CD4-positive, alpha-beta T cell (primary cell): ENCODE measurements at regions not wholly inside any gene's neighbourhood (a gene's known extent, or its start where the extent isn't known, plus 50 kb on each side); places are given as distances from the start of the nearest gene placed in this dataset.

Experiments
- ATAC-seq: fragments of 200-7000 bp; cut with Tn5 transposase; one replicate; pipeline ENCODE4 v1.10.0; 2022; ENCODE audit warnings: mild to moderate bottlenecking; ENCODE audit not compliant: poor library complexity
- CTCF ChIA-PET: fragments of 350-600 bp; sonication (Branson Sonifier 250); formaldehyde crosslinking; loops from one replicate; lab custom pipeline; 2021; ENCODE audit warnings: antibody characterized with exemption, inconsistent platforms; lab: Charles Lee
- POLR2A ChIA-PET: fragments of 350-600 bp; sonication (Branson Sonifier 250); formaldehyde crosslinking; loops from one replicate; lab custom pipeline; 2021; ENCODE audit warnings: antibody characterized with exemption, inconsistent platforms; lab: Charles Lee
- DNase-seq, 14 experiments: peaks; one replicate each; pipeline ENCODE4 v3.0.0-alpha.2; 2013 to 2020; ENCODE audit warnings: mixed read lengths in 2 of 14
- H3K27ac ChIP-seq, 2 donors: one replicate each; pipeline versions ENCODE4 v1.5.1 to v1.7.0; 2013; ENCODE audit warnings: low read length in 2 of 2, low read depth in 1 of 2, mild to moderate bottlenecking in 1 of 2
- H3K27me3 ChIP-seq, 2 experiments: 1 replicate in 1 of 2; 2 replicates in 1 of 2; pipeline versions ENCODE4 v1.6.1 to v1.7.0; 2013; ENCODE audit warnings: low read length in 2 of 2, control low read depth in 1 of 2, mild to moderate bottlenecking in 1 of 2, moderate library complexity in 1 of 2; ENCODE audit not compliant: insufficient read depth in 2 of 2, control insufficient read depth in 1 of 2
- H3K36me3 ChIP-seq: one replicate; pipeline ENCODE4 v1.6.1; 2013; ENCODE audit warnings: low read length, control low read depth; ENCODE audit not compliant: insufficient read depth
- H3K4me1 ChIP-seq: one replicate; pipeline ENCODE4 v1.6.1; 2013; ENCODE audit warnings: low read length, control low read depth; ENCODE audit not compliant: insufficient read depth
- H3K4me3 ChIP-seq: one replicate; pipeline ENCODE4 v1.5.1; 2013; ENCODE audit warnings: mild to moderate bottlenecking, low read length, moderate library complexity
- H3K9me3 ChIP-seq, 2 experiments: 1 replicate in 1 of 2; 2 replicates in 1 of 2; pipeline versions ENCODE4 v1.6.1 to v1.7.0; 2013; ENCODE audit warnings: low read length in 2 of 2, mild to moderate bottlenecking in 2 of 2, control low read depth in 1 of 2, moderate library complexity in 1 of 2; ENCODE audit not compliant: control insufficient read depth in 1 of 2, insufficient read depth in 1 of 2
- H3K27ac Mint-ChIP-seq: one replicate; pipeline ENCODE4 v1.8.0; 2020; ENCODE audit warnings: mixed read lengths
- H3K27me3 Mint-ChIP-seq: one replicate; pipeline ENCODE4 v1.8.0; 2021; ENCODE audit warnings: mixed read lengths
- H3K36me3 Mint-ChIP-seq: one replicate; pipeline ENCODE4 v1.8.0; 2021; ENCODE audit warnings: low read depth, mixed read lengths
- H3K4me1 Mint-ChIP-seq: one replicate; pipeline ENCODE4 v1.8.0; 2021; ENCODE audit warnings: low read depth, mixed read lengths
- H3K4me3 Mint-ChIP-seq: one replicate; pipeline ENCODE4 v1.8.0; 2020; ENCODE audit warnings: mild to moderate bottlenecking, mixed read lengths
- H3K9me3 Mint-ChIP-seq: one replicate; pipeline ENCODE4 v1.8.0; 2020; ENCODE audit warnings: mixed read lengths
- intact Hi-C, 2 experiments: fragments of 100-400 bp; cut with DNase I in 1 of 2; cut with micrococcal nuclease in 1 of 2; formaldehyde crosslinking; loops; one replicate each; pipeline versions ENCODE4 v1.15.1 to v1.9.0; 2023 to 2025; cut with DNase I, micrococcal nuclease
- TF ChIP-seq, protein P1 (sequence below): fragments of 200-600 bp; IDR thresholded peaks from one replicate; pipeline ENCODE4 v1.8.0; 2022; ENCODE audit warnings: antibody characterized with exemption, mild to moderate bottlenecking

DNA sequence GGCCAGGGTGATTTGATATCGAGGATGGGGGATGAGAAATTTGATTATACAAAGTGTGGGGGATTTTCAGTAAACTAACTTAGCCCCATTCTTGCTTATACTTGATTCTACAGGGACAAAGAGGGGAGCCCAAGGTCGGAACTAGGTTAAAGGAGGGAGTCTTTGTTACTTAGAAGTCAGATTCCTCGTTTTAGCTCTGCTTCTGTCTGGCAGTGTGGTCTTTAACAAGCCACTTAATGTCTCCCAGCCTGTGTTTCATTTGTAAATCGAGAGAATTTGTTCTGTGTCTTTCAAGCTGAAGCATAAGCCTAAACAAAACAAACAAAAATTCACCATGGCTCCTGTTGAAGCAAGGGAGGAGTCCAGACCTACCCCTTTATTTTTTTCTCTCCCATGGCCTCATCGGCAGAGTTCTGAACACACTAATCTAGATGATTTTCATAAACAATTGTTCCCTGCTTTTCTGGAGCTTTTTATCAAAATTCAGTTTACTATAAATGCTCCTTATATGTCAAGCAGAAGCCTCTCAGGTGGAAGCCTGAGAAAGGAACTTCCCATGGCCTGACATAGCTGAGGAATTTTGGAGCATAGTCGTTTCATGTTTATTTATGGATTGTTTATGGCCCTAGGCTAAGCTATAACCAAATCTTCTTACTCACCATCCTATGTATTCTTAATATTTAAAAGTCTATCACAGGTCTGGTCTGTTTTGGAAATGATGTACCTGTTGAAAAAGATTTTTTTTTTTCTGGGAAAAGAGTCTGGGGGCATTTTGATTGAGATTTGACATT is 62.6 kb upstream of the SYTL5 start:
- no peaks in the 10 kb centered on the region for H3K27me3 ChIP-seq
- H3K27ac Mint-ChIP-seq, result no peak overlapping the region
- H3K4me3 ChIP-seq, result no peak overlapping the region
- no peaks in the 10 kb centered on the region for H3K36me3 Mint-ChIP-seq
- no peaks in the 10 kb centered on the region for H3K9me3 Mint-ChIP-seq
- peaks cover 3% of the 10 kb centered on the region for H3K27me3 Mint-ChIP-seq
- ChIA-PET CTCF (no interaction called here), POLR2A (no interaction called here)
- H3K36me3 ChIP-seq, result no peaks in the 10 kb centered on the region
- H3K9me3 ChIP-seq, result no peaks in the 10 kb centered on the region
- ATAC-seq (no peak), DNase-seq (no peak)
- H3K27ac ChIP-seq, result no peak overlapping the region
- TF ChIP-seq, protein P1, sequence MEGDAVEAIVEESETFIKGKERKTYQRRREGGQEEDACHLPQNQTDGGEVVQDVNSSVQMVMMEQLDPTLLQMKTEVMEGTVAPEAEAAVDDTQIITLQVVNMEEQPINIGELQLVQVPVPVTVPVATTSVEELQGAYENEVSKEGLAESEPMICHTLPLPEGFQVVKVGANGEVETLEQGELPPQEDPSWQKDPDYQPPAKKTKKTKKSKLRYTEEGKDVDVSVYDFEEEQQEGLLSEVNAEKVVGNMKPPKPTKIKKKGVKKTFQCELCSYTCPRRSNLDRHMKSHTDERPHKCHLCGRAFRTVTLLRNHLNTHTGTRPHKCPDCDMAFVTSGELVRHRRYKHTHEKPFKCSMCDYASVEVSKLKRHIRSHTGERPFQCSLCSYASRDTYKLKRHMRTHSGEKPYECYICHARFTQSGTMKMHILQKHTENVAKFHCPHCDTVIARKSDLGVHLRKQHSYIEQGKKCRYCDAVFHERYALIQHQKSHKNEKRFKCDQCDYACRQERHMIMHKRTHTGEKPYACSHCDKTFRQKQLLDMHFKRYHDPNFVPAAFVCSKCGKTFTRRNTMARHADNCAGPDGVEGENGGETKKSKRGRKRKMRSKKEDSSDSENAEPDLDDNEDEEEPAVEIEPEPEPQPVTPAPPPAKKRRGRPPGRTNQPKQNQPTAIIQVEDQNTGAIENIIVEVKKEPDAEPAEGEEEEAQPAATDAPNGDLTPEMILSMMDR, result no peak
- H3K4me1 ChIP-seq, result no peaks in the 10 kb centered on the region
- intact Hi-C loops, result no loop called here
- H3K4me1 Mint-ChIP-seq, result no peaks in the 10 kb centered on the region
- H3K4me3 Mint-ChIP-seq, result no peak overlapping the region

DNA sequence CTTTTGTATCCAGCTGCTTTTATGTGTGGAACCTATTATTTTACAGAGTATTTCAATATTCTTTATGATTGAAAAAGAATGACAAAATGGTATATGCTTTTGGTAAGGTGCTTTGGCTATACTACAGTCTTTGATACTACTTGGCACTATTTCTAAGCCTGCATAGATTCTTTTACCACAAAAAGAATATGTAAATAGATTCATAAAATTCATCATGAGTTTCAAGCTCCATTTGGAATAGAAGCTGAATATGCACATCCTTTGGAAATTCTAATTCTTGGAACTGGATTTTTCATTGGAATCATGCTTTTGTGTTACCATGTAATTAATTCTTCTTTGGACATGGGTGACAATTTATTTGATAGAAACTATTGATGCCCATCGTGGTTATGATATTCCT is 60.2 kb upstream of the SYTL5 start:
- POLR2A ChIA-PET, result no interaction called here
- Mint-ChIP-seq H3K27ac (no peak overlapping the region), H3K4me1 (no peaks in the 10 kb centered on the region), H3K27me3 (peaks cover 3% of the 10 kb centered on the region), H3K9me3 (no peaks in the 10 kb centered on the region), H3K4me3 (no peak overlapping the region), H3K36me3 (no peaks in the 10 kb centered on the region)
- TF ChIP-seq, protein P1, result no peak
- intact Hi-C loops, result no loop called here
- H3K4me3 ChIP-seq, result no peak overlapping the region
- no peaks in the 10 kb centered on the region for H3K4me1 ChIP-seq
- CTCF ChIA-PET, result interaction anchor here (0.5 kb wide), 1 partner anchor 17 kb away, joined by 3 read pairs; no protein-coding TSS in a partner anchor
- no peaks in the 10 kb centered on the region for H3K27me3 ChIP-seq
- H3K9me3 ChIP-seq, result no peaks in the 10 kb centered on the region
- no peak overlapping the region for H3K27ac ChIP-seq
- H3K36me3 ChIP-seq, result no peaks in the 10 kb centered on the region
- no peak for ATAC-seq
- DNase-seq, result no peak

DNA sequence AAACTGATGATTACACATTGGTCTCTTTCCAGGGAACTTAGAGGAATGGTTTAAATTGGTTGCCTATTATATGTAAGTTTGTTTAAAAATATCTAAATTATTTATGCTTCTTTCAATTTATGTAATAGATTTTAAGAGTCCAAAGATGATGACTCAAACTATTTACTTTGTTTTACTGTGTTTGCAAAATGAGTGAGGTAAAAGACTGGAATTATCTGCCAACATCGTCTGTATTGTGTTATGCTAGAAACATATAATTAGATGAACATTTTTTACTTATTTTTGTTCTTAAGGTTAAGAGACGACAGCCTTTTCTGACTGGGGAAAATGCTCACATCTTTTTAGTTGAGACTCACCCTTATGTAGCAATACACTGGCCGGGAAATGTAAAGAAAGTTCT is 51.1 kb upstream of the SYTL5 start:
- H3K4me1 ChIP-seq, result no peaks in the 10 kb centered on the region
- no peaks in the 10 kb centered on the region for H3K27me3 Mint-ChIP-seq
- H3K27me3 ChIP-seq, result peaks cover 0 to 6% of the 10 kb centered on the region in 2 experiments
- H3K4me3 ChIP-seq, result no peak overlapping the region
- intact Hi-C loops, result no loop called here
- no peaks in the 10 kb centered on the region for H3K36me3 Mint-ChIP-seq
- CTCF ChIA-PET, result no interaction called here
- peaks cover 0 to 3% of the 10 kb centered on the region in 2 experiments for H3K9me3 ChIP-seq
- H3K27ac Mint-ChIP-seq, result no peak overlapping the region
- POLR2A ChIA-PET, result no interaction called here
- no peak for ATAC-seq
- H3K4me1 Mint-ChIP-seq, result no peaks in the 10 kb centered on the region
- no peaks in the 10 kb centered on the region for H3K9me3 Mint-ChIP-seq
- no peaks in the 10 kb centered on the region for H3K36me3 ChIP-seq
- H3K27ac ChIP-seq, result no peak overlapping the region
- no peak for DNase-seq
- TF ChIP-seq, protein P1, result no peak
- H3K4me3 Mint-ChIP-seq, result no peak overlapping the region
